ENCODE measurements at regions not wholly inside any gene's neighbourhood (a gene's known extent, or its start where the extent isn't known, plus 50 kb on each side); places are given as distances from the start of the nearest gene placed in this dataset.

DNA sequence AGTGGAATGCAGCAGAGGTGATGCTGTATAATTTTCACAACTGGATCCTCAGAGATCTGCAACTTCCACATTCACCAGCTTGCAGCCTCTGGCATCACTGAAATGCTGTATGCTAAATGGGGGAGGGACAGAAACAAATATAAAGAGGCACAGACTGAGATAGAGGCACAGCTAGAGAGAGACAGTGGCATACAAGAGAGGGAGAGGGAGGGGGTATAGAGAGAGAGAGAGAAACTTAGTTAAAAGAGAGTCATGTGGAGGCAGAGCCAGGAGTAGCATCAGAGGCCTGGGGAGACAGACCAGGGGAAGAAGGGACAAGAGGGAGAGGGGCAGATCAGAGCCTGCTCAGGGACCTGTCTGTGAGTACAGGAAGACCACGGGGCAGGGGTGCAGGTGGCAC is 84.5 kb upstream of the GRIK3 start:
- Histone ChIP-seq H3K9me3 (replicated peaks) (no peaks in the 10 kb centered on the region), H3K4me3 (no peak overlapping the region), H3K36me3 (no peaks in the 10 kb centered on the region), H3K4me1 (no peaks in the 10 kb centered on the region), H3K27me3 (no peaks in the 10 kb centered on the region), H3K27ac (no peak overlapping the region)
- no peak for DNase-seq

DNA sequence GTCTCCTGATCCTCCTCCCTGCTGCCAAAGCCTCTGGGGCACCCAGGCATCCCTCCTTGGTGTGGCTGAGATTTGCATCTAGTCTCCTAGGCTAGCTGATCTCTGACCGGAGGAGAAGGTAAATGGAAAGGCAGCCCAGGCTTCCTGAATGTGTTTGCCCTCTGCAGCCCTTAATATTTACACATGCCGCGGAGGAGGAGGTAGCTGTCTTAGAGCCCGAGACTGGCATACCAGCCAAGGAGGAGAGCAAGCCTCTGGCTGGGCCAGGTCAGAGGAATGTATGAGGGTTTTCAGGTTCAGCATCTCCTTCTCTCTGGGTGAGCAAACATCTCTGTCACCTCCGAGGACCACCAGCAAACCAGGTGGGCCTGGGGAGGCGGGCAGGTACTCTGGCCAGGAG is 86.0 kb upstream of the GRIK3 start:
- H3K4me1 ChIP-seq, result no peaks in the 10 kb centered on the region
- no peaks in the 10 kb centered on the region for H3K36me3 ChIP-seq
- H3K27ac ChIP-seq, result no peak overlapping the region
- H3K27me3 ChIP-seq, result no peaks in the 10 kb centered on the region
- H3K9me3 ChIP-seq (replicated peaks), result no peaks in the 10 kb centered on the region
- H3K4me3 ChIP-seq, result no peak overlapping the region
- no peak for DNase-seq

DNA sequence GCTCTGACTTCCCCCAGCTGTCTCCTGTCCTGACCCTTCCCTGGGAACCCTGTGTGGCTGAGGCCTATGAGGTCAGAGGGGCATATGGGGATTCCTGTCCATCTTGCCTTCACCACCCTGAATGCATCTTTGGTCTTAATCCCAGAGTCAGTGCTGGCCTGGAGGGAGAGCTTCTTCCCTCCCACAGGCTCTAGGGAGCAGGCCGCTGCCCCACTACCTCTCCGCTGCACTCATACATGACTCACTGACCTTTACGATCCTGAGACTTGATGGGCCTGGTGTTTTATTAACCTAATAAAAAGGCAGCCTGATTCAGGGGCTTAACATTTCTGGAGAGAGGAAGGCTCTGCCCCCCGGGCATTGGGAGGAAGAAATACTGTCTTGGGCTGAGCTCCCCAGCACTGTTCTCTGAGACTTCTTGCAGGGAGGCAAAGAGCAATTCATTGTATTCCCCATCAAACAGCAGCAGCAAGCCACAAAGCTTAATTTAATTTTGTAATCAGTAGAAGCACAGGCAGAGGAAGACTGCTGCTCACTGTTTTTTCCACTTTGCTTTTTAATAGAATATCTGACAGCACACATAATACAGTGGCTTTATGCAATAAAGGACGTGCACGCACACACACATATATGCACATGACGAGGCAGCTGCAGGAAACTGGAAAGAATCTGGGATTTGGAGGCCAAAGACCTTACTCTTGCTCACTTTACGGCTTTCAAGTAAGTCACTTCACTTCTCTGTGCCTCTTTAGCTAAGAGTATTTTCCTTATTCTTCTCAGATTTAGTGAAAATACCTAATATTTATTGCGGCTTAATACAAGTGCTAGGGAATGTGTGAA is 89.2 kb upstream of the GRIK3 start:
- Histone ChIP-seq H3K36me3 (no peaks in the 10 kb centered on the region), H3K9me3 (replicated peaks) (no peaks in the 10 kb centered on the region), H3K4me1 (no peaks in the 10 kb centered on the region), H3K27ac (no peak overlapping the region), H3K4me3 (no peak overlapping the region), H3K27me3 (no peaks in the 10 kb centered on the region; the same call in 1 of the 2 replicates)
- DNase-seq, result no peak

DNA sequence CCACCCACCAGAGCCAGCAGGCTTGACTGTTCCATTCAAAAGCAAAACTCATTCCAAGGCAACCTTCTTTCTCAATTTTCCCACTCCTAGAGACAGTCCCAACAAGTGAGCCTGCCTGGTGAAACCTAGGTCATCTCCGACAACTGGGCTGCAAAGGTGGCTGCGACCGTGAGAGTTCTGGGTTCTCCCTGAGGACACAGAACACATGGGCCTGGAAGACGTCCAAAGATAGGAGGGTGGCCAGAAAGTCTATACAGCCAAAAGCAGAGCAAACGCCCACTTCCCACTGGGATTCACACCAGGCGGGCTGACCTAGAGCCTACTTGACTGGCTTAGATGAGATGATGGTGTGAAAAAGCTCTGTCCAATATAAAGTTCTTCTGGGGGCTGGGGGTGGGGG is 90.2 kb upstream of the GRIK3 start:
- Histone ChIP-seq H3K4me3 (no peak overlapping the region), H3K9me3 (replicated peaks) (no peaks in the 10 kb centered on the region), H3K27me3 (no peaks in the 10 kb centered on the region; the same call in 1 of the 2 replicates), H3K4me1 (no peaks in the 10 kb centered on the region), H3K27ac (no peak overlapping the region), H3K36me3 (no peaks in the 10 kb centered on the region)
- no peak for DNase-seq

DNA sequence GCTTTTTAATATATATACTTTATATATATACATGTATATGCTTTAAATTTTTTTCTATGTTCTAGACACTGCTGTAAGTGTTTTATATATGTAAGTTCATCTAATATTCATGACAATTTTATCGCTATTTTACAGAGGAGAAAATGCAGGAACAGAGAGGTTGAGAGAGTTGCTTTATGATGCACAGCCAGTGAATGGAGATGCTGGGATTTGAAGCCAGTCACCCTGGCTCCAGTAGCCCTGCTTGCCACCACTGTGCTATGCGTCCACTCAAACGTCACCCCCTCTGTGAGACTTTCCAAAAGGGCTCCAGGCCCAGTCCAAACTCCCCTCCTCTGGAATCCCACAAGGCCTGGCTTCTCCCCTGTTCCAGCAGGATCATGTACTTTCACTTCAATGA is 91.0 kb upstream of the GRIK3 start:
- H3K36me3 ChIP-seq, result no peaks in the 10 kb centered on the region
- no peak for DNase-seq
- no peaks in the 10 kb centered on the region; the same call in 1 of the 2 replicates for H3K27me3 ChIP-seq
- no peak overlapping the region for H3K27ac ChIP-seq
- H3K4me3 ChIP-seq, result no peak overlapping the region
- no peaks in the 10 kb centered on the region for H3K9me3 ChIP-seq (replicated peaks)
- no peaks in the 10 kb centered on the region for H3K4me1 ChIP-seq

DNA sequence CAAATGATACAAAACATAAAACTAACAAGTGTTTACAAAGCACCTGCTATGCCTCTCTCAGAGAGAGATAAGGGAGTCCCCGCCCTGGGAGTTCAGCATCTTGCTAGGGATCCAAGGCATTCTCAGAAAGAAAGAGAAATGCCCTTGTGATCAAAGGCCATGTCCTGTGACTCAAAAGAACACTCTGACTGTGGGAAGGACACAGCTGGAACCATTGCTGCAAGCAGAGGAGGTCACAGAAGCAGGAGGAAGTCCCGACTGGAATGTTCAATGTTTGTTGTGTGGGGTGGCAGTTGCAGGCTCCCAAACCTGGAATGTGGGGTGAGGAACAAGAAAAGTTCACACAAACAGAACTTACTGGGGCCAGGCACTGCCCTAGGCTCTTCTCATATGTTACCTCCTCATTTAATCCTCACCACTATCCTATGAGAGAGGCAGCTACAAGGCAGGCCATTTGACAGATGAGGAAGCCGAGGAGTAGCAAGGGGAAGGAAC is 93.0 kb upstream of the GRIK3 start:
- H3K36me3 ChIP-seq, result no peaks in the 10 kb centered on the region
- no peaks in the 10 kb centered on the region for H3K4me1 ChIP-seq
- H3K27me3 ChIP-seq, result no peaks in the 10 kb centered on the region; the same call in 1 of the 2 replicates
- H3K4me3 ChIP-seq, result no peak overlapping the region
- H3K27ac ChIP-seq, result no peak overlapping the region
- no peak for DNase-seq
- H3K9me3 ChIP-seq (replicated peaks), result no peaks in the 10 kb centered on the region

DNA sequence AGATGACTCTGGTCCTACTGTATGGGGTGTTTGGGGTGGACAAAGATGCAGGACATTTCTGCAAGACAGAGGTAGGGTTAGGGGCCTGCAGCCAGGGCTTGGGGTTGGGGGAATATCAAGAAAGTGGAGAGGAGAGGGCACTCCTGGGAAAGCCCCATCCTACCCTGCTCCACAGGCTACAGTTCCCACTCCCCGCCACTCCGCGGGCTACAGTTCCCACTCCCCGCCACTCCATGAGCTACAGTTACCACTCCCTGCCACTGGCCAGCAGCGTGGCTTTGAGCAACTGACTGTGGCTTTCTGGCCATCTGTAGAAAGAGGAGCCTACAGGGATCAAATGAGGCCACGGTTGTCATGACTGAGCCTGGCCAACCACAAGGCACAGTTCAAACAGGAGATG is 93.8 kb upstream of the GRIK3 start:
- Histone ChIP-seq H3K27me3 (no peaks in the 10 kb centered on the region; the same call in 1 of the 2 replicates), H3K4me1 (no peaks in the 10 kb centered on the region), H3K27ac (no peak overlapping the region), H3K36me3 (no peaks in the 10 kb centered on the region), H3K9me3 (replicated peaks) (no peaks in the 10 kb centered on the region), H3K4me3 (no peak overlapping the region)
- no peak for DNase-seq

DNA sequence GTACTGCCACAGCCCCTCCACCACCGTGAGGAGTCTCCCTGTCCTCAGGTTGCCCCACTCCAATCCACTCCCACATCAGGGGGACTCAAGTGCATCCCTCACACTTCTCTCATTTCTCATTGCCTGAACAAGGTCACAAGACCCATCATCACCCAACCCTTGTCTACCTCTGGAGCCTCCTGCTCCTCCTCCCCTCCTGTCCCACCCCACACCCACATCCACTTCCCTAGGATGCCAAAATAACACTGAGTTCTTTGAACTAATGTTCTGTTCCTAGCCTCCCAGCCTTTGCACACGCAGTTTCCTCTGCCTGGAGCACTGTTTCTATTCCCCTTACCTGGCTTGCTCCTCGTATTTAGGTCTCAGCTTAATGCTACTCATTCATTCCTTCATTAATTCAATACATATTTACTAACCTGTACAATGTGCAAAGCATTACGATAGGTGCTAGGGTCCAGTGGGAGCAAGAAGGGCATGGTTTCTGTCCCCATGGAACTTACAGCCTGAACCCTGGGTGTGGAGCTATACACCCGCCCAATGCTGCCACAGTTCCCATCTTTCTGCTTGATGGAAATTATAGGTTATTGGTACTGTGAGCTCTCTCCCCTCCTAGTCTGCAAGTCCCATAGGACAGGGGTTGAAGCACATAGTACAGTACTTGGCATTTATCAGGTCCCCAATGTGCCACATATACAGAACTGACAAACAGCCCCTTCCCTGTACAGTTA is 96.1 kb upstream of the GRIK3 start:
- no peak for DNase-seq
- no peak overlapping the region for H3K4me3 ChIP-seq
- H3K27me3 ChIP-seq, result no peaks in the 10 kb centered on the region; the same call in none of the 2 replicates
- no peaks in the 10 kb centered on the region for H3K4me1 ChIP-seq
- H3K36me3 ChIP-seq, result no peaks in the 10 kb centered on the region
- H3K27ac ChIP-seq, result no peak overlapping the region
- H3K9me3 ChIP-seq (replicated peaks), result no peaks in the 10 kb centered on the region

DNA sequence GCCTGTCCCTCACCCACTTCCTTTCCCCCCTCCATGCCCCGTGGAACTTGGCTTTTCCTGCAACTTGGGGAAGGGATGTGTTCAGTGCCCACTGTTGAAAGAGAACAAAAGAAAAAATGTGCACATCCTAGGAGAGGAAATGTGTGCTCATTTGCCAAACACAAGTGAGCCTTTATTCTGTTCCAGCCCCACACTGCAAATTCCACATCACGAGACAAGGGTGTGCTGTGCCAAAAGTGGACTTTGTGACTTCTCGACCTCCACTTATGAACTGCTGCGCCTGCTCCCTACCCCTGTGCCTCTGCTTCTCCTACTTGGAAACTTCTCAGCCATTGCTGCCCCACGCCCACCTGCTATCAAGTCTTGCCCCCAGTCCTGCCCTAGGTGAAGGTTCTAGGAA is 97.0 kb upstream of the GRIK3 start:
- H3K4me3 ChIP-seq, result no peak overlapping the region
- no peaks in the 10 kb centered on the region for H3K9me3 ChIP-seq (replicated peaks)
- no peak for DNase-seq

DNA sequence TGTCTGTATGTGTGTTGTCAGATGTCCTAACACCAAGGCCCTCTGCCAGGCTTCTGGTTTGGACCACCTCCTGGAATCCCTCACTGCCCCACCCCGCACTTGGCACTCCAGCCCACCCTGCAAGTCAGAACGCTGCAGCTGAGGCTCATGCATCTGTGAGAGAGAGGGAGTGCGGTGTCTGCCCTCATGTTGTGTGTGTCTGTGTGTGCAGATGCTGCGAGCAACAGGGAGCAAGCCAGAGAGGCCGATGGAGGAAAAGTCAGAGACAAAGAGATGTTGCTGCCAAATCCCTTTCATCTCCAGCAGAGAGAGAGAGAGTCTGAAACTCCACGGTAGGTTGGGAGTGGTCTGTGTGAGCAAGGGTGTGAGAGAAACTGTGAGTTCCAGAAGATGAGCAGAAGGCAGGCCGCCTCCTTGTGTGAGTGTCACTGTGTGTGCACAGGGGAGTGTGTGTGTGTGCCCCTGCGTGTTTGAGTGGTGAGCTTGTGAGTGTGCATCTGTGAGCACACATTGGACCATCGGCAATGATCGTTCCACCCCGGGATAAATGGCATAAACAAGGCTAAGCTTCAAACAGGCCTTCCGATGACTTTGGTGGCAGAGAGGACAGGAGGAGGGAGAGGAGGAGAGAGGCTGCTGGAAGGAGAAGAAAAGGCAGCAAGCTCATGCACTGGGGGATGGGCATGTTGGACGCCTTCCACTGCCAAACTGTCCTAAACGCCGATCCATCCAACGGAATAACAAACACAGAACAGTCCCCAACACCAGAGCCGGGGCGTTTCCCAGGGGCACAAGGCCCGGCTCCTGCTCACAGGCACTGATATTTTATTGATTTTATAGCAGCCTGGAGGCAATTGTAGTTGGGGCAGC is 99.2 kb upstream of the GRIK3 start:
- no peak for DNase-seq
- no peaks in the 10 kb centered on the region; the same call in 1 of the 2 replicates for H3K27me3 ChIP-seq
- no peak overlapping the region for H3K4me3 ChIP-seq
- no peaks in the 10 kb centered on the region for H3K36me3 ChIP-seq
- H3K4me1 ChIP-seq, result no peaks in the 10 kb centered on the region
- no peak overlapping the region for H3K27ac ChIP-seq
- H3K9me3 ChIP-seq (replicated peaks), result no peaks in the 10 kb centered on the region

More for the DNA sequence above, 97.0 kb upstream of the GRIK3 start:
- no peaks in the 10 kb centered on the region for H3K4me1 ChIP-seq
- H3K27ac ChIP-seq, result no peak overlapping the region
- no peaks in the 10 kb centered on the region for H3K36me3 ChIP-seq
- H3K27me3 ChIP-seq, result no peaks in the 10 kb centered on the region; the same call in 1 of the 2 replicates

DNA sequence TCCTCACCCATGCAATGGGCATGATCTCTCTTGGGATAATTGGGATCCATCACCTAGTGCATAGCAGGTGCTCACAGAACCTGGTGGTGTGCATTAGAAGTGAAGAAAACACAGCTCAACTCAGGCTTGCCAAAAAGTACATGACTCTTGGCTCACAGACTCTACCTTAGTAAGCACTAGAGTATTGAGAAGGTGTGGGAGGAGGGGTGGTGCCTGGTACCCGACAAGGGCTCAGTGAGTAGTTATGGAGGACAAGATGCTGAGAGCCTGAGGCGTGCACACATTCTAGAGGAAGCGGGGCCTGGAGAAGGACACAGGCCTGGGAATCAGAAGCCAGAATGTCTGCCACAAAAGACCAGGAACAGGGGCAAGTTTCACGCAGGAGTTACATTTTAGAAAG is 100.3 kb upstream of the GRIK3 start:
- Histone ChIP-seq H3K4me3 (no peak overlapping the region), H3K9me3 (replicated peaks) (no peaks in the 10 kb centered on the region), H3K27me3 (no peaks in the 10 kb centered on the region; the same call in 1 of the 2 replicates), H3K27ac (no peak overlapping the region), H3K36me3 (no peaks in the 10 kb centered on the region), H3K4me1 (no peaks in the 10 kb centered on the region)
- DNase-seq, result no peak

DNA sequence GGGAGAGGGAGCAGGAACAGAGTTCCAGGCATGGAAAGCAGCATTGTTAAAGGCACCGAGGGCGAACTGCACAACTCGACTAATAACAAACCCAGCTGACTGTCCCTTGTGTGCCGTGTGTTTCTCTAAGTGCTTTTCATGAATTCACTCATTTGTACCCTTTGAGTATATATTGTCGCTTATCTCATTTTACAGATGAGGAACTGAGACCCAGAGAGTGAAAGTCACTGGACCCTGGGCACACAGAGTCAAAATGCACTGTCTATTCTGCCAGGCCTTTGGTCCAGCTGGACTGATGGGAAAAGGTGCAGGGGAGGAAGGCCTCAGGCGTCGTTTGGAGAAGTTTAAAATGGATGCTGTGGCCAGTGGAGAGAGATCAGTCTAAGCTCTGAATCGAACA is 100.7 kb upstream of the GRIK3 start:
- H3K27ac ChIP-seq, result no peak overlapping the region
- H3K36me3 ChIP-seq, result no peaks in the 10 kb centered on the region
- no peaks in the 10 kb centered on the region for H3K9me3 ChIP-seq (replicated peaks)
- no peaks in the 10 kb centered on the region for H3K4me1 ChIP-seq
- no peak overlapping the region for H3K4me3 ChIP-seq
- no peak for DNase-seq
- no peaks in the 10 kb centered on the region; the same call in 1 of the 2 replicates for H3K27me3 ChIP-seq

DNA sequence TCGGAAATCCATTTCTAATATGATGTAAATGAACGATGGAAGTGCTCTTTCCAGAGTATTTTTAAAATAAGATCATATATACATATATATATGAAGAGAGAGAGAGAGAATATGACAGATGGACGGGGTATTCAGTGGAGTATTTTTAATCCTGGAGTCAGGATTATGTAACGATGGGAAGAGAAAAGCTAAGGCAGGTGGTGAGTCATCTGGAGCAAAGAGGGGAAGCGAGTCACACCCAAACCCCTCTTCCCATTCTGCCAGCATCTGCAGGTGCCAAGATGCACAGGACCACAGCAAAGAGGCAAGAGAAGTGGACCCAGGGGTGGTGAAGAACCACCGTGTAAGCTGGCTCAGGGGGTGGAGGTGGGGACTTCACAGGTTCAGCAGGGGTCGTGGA is 102.7 kb upstream of the GRIK3 start:
- H3K4me1 ChIP-seq, result no peaks in the 10 kb centered on the region

DNA sequence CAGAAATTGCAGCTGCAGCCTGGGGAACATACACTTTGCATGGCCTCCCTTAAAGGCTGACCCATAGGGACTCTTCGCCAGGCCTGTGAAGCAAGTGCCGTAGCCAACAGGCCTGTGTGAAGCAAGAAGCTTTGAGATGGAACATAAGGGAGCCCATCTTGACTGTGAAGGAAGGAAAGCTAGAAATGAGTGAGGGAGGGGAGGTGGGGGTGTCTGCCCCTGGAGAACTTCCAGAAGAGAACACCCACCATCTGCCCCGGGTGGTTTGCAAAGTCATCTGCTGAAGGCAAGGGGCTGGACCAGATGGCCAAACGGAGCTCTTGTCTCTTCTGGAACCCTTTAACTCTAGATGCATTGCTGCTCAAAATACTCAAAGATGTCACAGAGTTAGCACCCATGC is 103.3 kb upstream of the GRIK3 start:
- DNase-seq, result no peak
- H3K4me1 ChIP-seq, result no peaks in the 10 kb centered on the region
- no peak overlapping the region for H3K27ac ChIP-seq
- peaks cover 3% of the 10 kb centered on the region; the same call in 1 of the 2 replicates for H3K27me3 ChIP-seq
- no peaks in the 10 kb centered on the region for H3K9me3 ChIP-seq (replicated peaks)
- H3K4me3 ChIP-seq, result no peak overlapping the region
- no peaks in the 10 kb centered on the region for H3K36me3 ChIP-seq

More for the DNA sequence above, 102.7 kb upstream of the GRIK3 start:
- Histone ChIP-seq H3K4me3 (no peak overlapping the region), H3K36me3 (no peaks in the 10 kb centered on the region), H3K27ac (no peak overlapping the region), H3K9me3 (replicated peaks) (no peaks in the 10 kb centered on the region), H3K27me3 (peaks cover 2% of the 10 kb centered on the region; the same call in 1 of the 2 replicates)
- DNase-seq, result no peak

Data from SJCRH30 (cell line).